Heart left ventricle (tissue), 13 donors: ENCODE measurements at regions not wholly inside any gene's neighbourhood (a gene's known extent, or its start where the extent isn't known, plus 50 kb on each side); places are given as distances from the start of the nearest gene placed in this dataset.

Experiments
- CTCF ChIP-seq, 12 donors: fragments of 200-600 bp; sonication (generic) in 4 of 12; IDR thresholded peaks; one replicate each; pipeline versions ENCODE4 v1.5.0 to v1.8.0; 2018 to 2022; ENCODE audit warnings: antibody characterized with exemption in 12 of 12, mild to moderate bottlenecking in 5 of 12
- POLR2A ChIP-seq, 2 donors: fragments of 450-650 bp; IDR thresholded peaks; one replicate each; pipeline ENCODE4 v1.6.1; 2017; ENCODE audit warnings: antibody characterized with exemption in 2 of 2, mild to moderate bottlenecking in 2 of 2, moderate library complexity in 2 of 2
- donor health status: ischemic (EF 13 %, LVEDD 7.1; RV severe dilation, severe dysfunction).
- donor health status: DM: no; HTN: yes; CAD: no.
- donor health status: DM: no; HTN: no; CAD: no.
- donor health status: ischemic (EF 25% LVEDD 6.9; RV normal size, moderate dysfunction).
- donor health status: ischemic (EF 25% LVEDD 5.7; RV mildly dilated, moderate dysfunction).
- donor health status: ischemic (EF 35%, LVEDD 5.7; RV mildly dilated, moderate dysfunction).
- donor health status: nonischemic (EF 11% LVEDD 7.7; RV severe dilation, severe dysfunction).
- donor health status: DM: yes; HTN: yes; CAD: no.
- donor health status: PGD.
- donor health status: ischemic (EF 29% LVEDD 5.4; RV normal size, mild dysfunction).
- donor health status: nonischemic (EF 23%, LVEDD 6.1; RV moderate dilation, normal function).

- TF ChIP-seq POLR2A (IDR thresholded peaks at IDR 0.05): no peak
- TF ChIP-seq CTCF (IDR thresholded peaks at IDR 0.05): no peak
Observed at GRCh38 chr1:98323388-98323787, 338.1 kb upstream of the SNX7 start.
